Posterior vena cava (tissue), 2 donors: ENCODE measurements at regions not wholly inside any gene's neighbourhood (a gene's known extent, or its start where the extent isn't known, plus 50 kb on each side); places are given as distances from the start of the nearest gene placed in this dataset.
A peak's percentile ranks its signal among the peaks of the same experiment; 100 is the strongest.
"Not testable (repeated sequence)": the region's sequence is repeated elsewhere in the genome, so short reads cannot be mapped to it uniquely, and the experiment has no call there.

Experiments
- DNase-seq: peaks from one replicate; pipeline ENCODE4 v3.0.0-alpha.2; 2020; ENCODE audit warnings: low spot score
- intact Hi-C, 2 donors: fragments of 100-400 bp; cut with DNase I; formaldehyde crosslinking; loops; one replicate each; pipeline versions ENCODE4 v1.14.1 to v1.14.2; 2022 to 2023
- donor health status: DM: yes; HTN: yes; CAD: no.
- donor health status: DM: yes; HTN: yes; CAD: no.

DNA sequence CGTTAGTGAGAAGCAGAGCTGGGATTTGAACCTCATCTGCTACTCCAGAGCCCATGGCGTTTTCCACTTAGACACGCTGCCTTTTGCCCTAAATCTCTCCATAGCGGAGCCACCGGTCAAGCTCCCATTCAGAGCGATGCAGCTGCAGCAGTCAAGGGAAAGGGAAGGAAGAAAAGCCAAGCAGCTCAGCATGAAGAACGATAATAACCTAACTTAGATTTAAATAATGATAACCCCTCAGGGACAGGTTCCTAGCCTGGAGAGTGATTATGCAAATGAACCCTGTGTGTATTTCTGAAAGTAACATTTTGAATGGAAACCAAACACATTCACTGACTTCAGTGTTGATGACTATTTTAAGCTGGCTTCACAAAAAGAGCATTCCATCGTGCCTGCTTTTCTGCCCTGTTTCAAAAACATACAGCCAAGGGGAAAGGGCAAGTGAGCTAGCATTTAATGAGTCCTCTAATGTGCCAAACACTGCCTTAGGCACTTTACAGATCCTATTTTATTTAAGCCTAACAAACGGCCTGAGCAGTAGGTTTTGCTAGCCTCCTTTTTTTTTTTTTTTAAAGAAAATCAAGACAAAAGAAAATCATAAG, 798.3 kb downstream of the CDH8 start:
- intact Hi-C loops, result no loop called here

DNA sequence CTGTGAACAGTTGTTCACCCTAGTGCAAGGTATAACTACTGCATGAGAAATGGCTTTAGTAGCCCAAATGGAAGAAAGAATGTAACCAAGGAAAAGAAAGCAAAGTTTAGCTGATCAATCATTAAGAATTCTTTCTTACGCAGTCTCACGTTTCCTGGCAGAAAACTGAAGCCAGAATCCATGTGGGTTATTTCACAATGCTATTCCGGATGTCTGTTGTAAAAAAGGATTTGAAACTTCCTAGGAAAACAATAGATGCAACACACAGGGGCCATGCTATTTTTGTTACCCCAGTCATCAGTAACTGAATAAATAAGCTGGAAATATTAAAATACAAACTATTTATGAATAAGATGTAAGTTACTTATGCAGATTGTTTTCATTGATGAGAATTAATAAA, 802.5 kb downstream of the CDH8 start:
- intact Hi-C loops, result no loop called here
- DNase-seq, result no peak

More for the DNA sequence above, 798.3 kb downstream of the CDH8 start:
- DNase-seq, result no peak

GRCh38 chr16:61228371-61228770, 807.9 kb downstream of the CDH8 start:
- DNase-seq, result no peak
- intact Hi-C loops, result no loop called here

DNA sequence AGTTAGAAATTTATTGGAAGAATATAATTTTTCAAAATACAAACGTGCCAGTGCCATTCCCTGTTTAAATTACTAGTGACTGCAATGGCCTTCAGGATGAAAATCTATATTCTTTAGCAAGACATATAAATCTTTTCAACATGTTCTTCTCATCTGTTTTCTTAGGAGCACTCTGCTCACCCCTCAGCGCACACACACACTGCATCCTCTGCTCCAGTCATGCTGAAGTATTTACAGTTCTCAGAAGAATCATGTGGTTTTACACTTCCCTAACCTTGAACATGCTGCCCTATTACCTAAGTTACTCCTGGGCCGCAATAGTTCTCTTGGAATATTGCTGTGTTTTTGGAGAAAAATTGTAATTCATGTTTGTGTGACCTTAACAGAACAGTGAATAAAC, 820.6 kb downstream of the CDH8 start:
- intact Hi-C loops, result no loop called here
- DNase-seq, result no peak

DNA sequence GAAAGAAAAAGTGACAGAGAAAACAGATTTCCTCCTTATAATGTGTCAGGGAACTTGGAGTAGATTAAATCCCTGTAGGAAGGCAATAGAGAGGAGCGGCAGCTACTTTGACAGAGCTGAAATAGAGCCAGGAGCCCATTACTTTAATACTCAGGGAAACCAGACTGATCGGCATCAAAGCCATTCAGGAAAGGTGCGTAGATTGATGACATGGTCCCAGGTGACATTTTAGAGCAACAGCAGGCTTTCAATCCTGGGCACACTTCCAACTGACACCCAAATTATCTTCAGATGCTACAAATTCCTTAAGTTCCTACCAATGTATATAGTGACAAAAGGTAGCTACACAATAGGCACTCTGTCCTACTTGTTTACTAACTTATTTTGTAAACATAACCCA, 821.5 kb downstream of the CDH8 start:
- intact Hi-C loops, result no loop called here
- no peak for DNase-seq

DNA sequence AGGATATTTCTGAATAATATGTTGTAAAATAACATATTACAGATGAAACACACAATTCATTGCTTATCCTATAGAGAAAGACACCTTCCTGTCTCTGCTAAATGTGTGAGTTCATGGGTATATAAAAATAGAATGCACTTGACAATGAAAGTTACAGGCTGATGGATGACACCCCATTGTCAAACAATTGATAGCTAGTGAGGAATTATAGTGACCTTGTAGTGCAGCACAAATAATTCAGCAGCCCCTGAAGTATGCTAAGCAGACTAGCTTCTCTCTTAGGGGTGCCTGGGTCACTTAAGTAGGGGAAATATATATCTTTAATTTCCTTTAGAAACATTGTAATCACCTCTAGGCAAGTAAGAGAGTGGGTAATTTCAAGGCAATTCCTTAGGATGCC, 826.2 kb downstream of the CDH8 start:
- DNase-seq, result no peak
- intact Hi-C loops, result no loop called here

- DNase-seq, result no peak
- intact Hi-C loops, result no loop called here
These were observed 841.2 kb downstream of the CDH8 start for GRCh38 chr16:61195006-61195405.

DNA sequence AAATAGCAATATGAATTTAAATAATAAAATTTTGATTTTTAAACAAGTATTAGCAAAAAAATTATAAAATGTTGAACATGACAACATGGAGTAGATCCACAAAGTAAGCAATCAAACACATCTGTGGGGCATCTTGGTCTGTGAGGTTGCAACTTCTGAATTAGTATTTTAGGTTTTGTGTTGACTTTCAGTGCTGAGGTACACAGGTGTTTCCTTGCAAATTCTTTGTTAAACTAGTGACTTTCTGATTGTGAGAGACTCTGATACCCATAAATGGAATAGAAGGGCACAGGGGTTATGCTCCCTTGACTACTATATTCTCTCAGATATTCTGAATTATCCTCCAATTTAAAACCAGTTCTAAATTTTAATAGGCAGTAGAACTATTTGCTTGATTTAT, 841.7 kb downstream of the CDH8 start:
- no peak for DNase-seq
- intact Hi-C loops, result no loop called here

DNA sequence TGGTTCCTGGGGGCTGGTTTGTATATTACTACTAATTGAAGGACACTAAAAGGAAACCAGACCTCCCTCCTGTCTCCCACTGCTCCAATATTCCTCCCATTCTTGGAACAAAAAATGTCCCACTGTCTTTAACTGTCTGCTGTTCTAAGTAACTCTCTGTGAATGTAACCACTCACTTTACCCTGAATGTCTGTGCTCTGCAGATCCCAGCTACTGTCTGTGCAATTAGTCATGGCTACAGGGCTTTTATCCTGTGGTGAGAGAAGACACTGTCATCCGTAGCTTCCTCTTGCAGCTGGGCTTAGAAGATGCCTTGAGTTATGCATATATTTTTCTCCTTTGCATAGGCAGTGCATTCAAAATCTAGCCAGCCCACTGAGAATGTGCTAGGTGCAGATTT, 853.8 kb downstream of the CDH8 start:
- intact Hi-C loops, result no loop called here

DNA sequence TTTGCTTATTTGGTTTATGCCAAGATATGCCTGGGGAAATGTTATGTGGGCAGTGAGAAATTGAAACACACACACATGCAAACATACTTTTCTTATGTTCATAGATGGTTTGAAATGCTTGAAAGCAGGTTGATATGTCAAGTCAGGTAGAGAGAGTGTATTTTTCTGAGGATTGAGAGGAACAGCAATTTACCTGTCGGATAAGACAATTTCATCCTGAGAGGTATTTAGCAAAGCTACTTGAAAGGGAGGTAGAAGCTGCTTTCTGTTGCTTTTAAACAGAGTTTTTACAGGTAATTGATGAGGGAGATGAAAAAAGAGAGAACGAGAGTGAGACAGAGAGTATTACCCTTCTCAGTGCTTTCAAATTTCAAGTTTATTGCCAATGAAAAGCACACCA, 854.3 kb downstream of the CDH8 start:
- intact Hi-C loops, result no loop called here
- no peak for DNase-seq

More for the DNA sequence above, 853.8 kb downstream of the CDH8 start:
- no peak for DNase-seq

DNA sequence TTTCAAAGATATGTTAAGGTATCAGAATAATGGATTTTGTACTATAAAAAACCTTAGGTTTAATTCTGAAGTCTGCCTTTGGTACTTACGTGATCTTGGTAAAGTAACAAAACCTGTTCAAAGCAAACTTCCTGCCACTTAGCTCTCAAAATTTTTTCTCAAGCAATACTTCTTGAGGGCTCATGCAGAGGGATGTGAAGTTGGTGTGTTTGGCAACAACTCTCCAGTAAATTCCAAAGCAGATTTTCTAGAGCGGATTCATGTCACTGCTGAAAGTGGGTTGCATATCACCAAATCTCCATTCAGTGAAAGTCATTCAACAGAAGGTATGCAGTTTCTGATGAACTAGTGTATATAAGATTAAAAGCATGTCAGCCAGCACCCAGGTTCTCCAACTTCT, 856.7 kb downstream of the CDH8 start:
- intact Hi-C loops, result no loop called here
- DNase-seq, result no peak

DNA sequence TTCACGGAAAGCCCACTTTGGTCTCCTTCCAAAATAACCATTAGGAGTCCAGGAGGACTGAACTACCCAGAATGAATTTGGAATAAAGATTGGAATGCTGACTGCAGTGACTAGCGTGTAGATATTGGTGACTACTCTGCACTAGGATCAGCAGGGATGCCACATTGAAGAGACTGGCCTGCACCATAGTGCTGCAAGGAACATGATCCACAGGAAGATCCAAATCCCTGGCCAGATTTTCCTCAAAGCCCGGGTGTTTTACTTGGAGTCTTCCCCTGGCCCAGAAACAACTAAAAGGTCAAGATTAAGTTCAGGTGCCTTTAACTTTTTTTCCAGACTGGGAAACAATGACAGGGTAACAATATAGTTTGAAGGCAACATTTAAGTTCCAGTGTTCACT, 870.4 kb downstream of the CDH8 start:
- DNase-seq, result no peak
- intact Hi-C loops, result no loop called here

- intact Hi-C loops, result loop anchor here in 1 of 2 donors (5.0 to 10.0 kb wide), 2 partner anchors 447 to 854 kb away; no protein-coding TSS in a partner anchor
- peak; percentile 54 for DNase-seq
These were observed 885.9 kb downstream of the CDH8 start for GRCh38 chr16:61150351-61150750.

GRCh38 chr16:61149709-61150108, 886.5 kb downstream of the CDH8 start:
- DNase-seq, result peak; percentile 35
- intact Hi-C loops, result loop anchor here in 1 of 2 donors (5.0 to 10.0 kb wide), 2 partner anchors 448 to 855 kb away; no protein-coding TSS in a partner anchor

DNA sequence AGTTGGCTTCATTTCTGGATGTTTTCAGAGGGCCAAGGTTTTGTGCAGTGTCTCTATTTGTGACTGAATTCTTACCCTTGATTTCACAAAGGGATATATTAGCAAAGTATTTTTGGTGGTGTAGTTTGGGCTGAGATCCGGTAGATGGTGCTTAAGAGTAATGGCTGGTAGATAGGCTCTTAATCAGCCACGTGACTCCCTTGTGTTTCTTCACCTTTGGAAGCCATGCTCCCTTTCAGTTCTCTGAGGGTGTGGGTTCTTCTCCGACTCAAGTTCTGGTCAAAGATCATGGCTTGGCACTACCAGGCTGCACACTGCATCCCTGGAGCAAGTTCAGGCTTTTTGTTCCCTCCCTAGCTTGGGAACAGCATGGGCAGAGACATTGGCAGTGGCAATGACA, 887.3 kb downstream of the CDH8 start:
- intact Hi-C loops, result no loop called here
- no peak for DNase-seq

DNA sequence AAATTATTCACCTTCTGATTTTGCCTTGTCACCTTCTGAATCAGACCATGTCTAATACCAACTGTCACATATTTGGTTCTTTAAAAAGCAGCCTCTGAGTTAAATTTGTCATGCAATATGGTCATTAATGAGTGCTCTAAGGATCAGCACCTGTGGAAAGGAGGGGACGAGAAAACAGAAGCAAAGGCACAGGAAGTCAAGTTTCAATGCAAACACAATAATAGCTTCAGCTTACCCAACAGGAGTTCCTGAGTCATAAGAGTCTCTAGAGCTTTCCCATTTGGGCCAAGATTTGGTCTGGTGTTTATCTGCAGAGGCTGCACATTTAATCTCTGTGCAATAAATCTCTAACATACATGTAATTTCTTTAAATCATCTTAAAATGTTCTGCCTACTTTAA, 889.8 kb downstream of the CDH8 start:
- no peak for DNase-seq
- intact Hi-C loops, result no loop called here

GRCh38 chr16:61131447-61131846, 904.8 kb downstream of the CDH8 start:
- DNase-seq, result no peak
- intact Hi-C loops, result no loop called here

GRCh38 chr16:61128545-61129323, 907.5 kb downstream of the CDH8 start:
- DNase-seq, result peak; percentile 74
- intact Hi-C loops, result no loop called here

GRCh38 chr16:61105544-61105943, 930.7 kb downstream of the CDH8 start:
- no peak for DNase-seq
- intact Hi-C loops, result no loop called here

DNA sequence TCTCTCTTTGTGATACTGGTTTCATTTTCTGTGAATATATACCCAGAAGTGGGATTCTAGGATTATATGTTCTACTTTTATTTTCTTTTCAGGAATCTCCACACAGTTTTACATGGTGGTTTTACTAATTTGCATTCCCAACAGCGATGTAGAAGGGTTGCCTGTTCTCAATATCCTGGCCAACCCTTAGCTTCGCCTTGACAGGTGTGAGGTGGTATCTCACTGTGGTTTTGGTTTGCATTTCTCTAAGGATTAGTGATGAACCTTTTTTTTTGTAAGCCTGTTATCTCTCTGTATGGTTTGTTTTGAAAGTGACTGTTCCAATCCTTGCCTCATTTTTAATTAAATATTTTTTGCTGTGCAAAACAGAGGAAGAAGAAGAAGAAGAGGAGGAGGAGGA, 937.7 kb downstream of the CDH8 start:
- intact Hi-C loops, result no loop called here

GRCh38 chr16:61091300-61091699, 944.9 kb downstream of the CDH8 start:
- intact Hi-C loops, DNase-seq: not testable (repeated sequence)

More for the DNA sequence above, 937.7 kb downstream of the CDH8 start:
- no peak for DNase-seq
